ENCODE measurements at regions not wholly inside any gene's neighbourhood (a gene's known extent, or its start where the extent isn't known, plus 50 kb on each side); places are given as distances from the start of the nearest gene placed in this dataset.

GRCh38 chr1:242689378-242689777 is 164.9 kb upstream of the PLD5 start (continued):
- no peak for TF ChIP-seq TCF12 (IDR thresholded peaks at IDR 0.05; ENCODE audit: low read depth, low read length)
- no peak for TF ChIP-seq KDM4A (IDR thresholded peaks at IDR 0.05; ENCODE audit: low read depth, low read length, severe bottlenecking)
- no peak for TF ChIP-seq JUND (IDR thresholded peaks at IDR 0.05; ENCODE audit: low read length)
- no peak for TF ChIP-seq TBP (IDR thresholded peaks at IDR 0.05; ENCODE audit: low read depth, low read length)
